Activated CD4-positive, alpha-beta T cell treated with anti-CD3 and anti-CD28 coated beads, Interleukin-2, amount 50 U/mL, for 1 hour (primary cell): ENCODE measurements at regions not wholly inside any gene's neighbourhood (a gene's known extent, or its start where the extent isn't known, plus 50 kb on each side); places are given as distances from the start of the nearest gene placed in this dataset.
"Not testable (repeated sequence)": the region's sequence is repeated elsewhere in the genome, so short reads cannot be mapped to it uniquely, and the experiment has no call there.

Source experiments
- DNase-seq: peaks from one replicate; pipeline ENCODE4 v3.0.0-alpha.2; 2020

DNA sequence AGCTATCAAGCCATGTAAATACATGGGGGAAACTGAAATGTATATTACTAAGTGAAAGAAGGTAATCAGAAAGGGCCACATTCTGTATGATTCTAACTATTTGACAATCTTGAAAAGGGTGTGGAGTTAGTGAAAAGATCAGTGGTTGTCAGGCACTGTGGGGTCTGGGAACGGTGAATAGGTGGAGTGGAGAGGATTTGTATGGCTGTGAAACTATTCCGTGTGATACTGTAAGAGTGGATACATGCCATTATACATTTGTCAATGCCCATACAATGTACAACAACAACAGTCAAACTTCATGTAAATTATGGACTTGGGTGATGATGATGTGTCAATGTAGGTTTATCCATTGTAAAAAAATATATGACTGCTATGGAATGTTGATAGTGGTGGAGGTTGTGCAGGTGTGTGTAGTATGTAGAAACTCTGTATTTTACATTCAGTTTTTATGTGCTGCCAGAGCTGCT lies 1116.2 kb downstream of the SUCLG1 start:
- no peak for DNase-seq

DNA sequence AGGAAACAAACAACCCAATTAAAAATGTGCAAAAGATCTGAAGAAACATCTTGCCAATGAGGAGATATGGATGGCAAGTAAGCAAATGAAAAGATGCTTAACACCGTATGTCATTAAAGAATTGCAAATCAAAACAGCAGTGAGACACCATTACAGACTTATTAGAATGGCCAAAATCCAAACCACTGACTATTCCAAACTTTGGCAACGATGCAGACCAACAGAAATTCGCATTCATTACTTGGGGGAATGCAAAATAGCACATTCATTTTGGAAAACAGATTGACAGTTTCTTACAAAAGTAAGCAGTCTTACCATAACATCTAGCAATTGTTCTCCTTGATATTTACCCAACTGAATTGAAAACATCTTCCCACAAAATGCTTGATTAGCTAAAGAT lies 1118.7 kb downstream of the SUCLG1 start:
- no peak for DNase-seq

DNA sequence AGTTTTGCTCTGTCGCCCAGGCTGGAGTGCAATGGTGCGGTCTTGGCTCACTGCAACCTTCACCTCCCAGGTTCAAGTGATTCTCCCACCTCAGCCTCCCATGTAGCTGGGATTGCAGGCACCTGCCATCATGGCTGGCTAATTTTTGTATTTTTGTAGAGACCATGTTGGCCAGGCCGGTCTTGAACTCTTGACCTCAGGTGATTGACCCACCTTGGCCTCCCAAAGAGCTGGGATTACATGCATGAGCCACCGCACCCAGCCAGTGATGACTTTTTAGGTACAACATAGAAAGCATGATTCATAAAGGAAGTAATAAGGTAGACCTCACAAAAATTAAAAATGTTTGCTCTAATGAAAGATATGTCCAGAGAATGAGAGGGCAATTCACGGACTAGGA lies 1119.1 kb downstream of the SUCLG1 start:
- DNase-seq: not testable (repeated sequence)

DNA sequence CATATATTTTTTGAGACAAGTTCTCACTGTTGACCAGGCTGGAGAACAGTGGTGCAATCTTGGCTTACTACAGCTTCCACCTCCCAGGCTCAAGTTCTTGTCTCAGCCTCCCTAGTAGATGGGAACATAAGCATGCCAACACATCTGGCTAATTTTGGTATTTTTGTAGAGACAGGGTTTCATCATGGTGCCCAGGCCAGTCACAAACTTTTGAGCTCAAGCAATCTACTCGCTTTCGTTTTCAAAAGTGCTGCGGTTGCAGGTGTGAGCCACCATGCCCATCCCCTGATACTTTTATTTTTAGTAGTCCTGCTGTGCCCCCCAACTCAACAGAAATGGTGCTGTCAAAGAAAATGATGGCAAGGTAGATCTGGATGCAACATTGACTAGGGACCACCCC lies 1127.3 kb downstream of the SUCLG1 start:
- no peak for DNase-seq

DNA sequence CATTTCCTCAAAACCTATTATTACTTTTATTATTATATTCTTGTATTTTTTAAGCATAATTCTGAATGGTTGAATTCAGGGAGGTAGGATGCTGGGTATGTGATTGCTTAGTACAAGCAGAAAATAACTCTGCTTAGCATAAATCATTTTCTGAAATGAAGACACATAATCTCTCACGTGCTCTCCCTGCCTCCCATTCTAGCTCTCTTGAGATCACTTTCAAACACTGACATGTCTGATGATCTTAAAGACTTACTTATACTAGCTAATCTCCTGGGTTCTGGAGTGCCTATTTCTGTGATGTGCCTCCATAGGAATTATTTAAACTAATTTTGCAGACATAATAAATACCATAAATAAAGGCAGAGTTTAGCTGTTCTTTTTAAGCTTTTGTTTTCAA lies 1136.0 kb downstream of the SUCLG1 start:
- no peak for DNase-seq

DNA sequence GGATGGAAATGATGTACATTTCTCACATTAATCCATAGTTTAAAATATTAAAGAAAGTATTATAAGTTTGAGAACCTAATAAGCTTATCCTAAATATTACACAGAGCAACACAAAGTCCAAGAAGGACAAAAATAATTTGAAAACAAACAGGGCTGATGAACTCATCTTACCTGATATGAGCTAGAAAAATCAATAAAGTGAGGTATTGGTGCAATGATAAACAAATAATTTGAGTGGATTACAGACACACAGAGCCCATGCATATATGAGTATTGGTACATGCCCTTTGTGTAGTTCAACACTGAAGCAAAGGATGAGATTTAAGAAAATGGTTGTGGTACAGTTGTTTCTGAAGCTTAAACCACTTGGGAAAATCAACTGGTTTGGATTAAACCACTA lies 1139.0 kb downstream of the SUCLG1 start:
- DNase-seq: no peak

DNA sequence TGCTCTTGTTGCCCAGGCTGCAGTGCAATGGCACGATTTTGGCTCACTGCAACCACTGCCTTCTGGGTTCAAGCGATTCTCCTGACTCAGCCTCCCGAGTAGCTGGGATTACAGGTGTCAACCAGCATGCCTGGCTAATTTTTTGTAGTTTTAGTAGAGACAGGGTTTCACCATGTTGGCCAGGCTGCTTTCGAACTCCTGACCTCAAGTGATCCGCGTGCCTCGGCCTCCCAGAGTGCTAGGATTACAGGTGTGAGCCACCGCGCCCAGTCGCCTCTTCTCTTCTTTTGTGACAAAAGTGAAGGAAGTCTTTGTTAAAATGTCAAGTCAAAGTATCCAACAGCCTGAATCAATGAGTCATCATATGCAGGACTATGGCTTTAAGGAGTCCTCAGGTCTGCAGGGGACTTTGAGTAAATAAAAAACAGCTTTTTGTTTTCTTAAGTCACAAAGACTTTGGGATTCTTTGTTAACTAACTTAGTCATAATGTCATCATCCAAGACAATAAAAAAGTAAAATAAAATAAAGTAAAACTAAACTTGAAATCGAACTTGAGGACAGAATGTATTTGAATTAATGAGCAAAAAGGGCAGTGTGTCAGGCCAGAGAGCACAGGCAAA lies 1153.2 kb downstream of the SUCLG1 start:
- DNase-seq: no peak

DNA sequence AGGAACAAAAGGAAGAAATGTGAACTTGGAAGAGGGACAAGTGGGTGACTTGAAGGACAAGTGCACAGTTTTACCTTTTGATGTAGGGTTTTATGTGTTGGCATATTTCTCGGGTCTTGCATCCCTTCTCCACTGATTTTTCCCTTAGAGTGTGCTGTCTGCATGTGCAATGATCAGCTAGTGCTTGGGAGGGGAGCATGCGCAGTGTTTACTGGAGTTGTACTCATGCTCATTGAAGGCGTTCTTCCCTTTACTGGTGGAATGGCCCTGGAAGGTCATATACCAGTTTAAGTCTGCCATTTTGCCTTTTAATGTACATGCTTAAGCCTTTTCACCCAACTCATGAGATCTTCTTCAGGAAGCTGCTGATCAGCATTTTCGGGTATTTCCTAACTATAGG lies 1168.0 kb downstream of the SUCLG1 start:
- no peak for DNase-seq

DNA sequence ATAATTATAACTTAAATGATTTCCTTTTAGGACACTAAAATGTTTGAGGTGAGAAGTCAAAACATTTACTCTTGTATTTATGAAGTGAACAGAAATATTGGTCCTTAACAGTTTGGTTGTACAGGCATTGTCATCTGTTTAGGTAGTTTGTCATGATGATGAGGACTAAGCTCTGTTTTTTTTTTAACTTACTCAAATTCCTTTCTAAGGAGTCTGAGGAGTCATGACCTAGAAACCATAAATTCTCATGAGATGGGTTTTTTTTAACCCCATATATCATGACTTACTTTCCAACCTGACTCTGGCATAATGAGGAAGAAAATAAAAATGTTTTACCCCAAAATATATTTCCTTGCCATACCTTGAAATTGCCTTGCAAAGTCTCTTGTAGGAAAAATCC lies 1176.2 kb downstream of the SUCLG1 start:
- no peak for DNase-seq

DNA sequence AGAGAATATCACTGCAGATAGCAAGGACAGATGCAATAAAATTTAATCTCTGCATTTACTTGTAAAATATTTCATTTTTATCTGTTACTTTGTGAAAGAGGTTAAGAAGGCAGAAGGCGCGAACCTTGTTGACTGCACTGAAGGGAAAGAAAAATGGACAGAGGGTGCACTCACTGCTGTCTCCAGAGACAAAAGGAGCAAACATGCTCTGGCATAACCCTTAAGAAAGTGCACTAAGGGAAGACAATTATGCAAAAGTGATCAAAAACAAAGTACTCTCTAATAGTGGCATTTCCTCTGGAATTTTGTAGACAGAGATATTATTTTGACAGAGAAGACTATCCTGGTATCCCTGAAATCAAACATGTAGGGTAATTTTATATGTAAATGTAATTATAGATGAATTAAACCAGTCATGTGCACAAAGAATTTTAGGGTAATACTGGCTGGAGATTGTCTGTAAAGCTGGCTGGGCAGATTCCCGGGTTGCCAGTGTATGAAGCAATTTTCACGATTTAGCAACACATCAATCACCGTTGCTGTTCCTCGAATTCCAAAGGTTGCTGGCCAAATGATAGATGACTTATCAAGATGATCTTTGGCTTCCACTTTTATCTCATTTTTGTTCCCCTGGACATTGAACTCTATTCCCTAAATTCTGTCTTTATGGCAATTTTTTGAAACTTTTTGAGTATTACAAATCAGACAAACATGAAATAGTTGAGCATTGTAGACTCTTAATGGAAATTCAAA lies 1176.9 kb downstream of the SUCLG1 start:
- no peak for DNase-seq

DNA sequence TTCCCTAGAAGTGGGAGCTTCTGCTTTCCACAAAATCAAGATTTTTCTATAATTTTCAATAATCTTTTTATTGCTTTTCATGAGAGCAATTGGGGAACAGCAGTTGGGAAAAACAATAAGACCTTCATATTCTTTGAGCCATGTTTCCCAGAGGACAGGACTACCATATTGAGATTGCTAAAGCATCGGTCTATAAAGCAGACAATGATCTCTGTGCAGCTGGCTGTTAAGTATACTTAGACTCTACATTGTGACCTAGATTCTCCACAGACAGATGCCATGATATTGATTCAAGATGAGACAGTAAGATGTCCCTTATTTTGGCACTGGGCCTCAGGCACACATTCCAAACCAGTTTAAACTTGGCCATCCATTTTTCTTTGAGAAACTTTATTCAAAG lies 1178.7 kb downstream of the SUCLG1 start:
- no peak for DNase-seq

DNA sequence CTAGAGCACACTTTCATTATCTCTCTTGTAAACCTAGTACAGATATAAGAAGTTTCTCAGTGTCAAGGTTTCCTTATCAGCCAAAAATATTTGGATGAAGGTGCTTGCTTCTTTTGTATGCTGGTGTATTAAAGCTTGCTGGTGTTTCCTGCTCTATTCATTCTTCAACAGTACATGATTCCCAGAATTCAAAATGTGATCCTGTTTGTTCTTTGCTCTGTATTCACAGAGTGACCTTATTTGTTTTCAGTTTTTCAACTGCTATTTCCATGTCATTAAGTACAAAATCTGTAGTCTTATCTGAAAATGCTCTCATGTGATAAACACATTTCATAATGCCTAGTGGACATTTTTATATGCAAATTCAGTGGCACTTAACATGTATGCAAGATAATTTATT lies 1185.8 kb downstream of the SUCLG1 start:
- no peak for DNase-seq

DNA sequence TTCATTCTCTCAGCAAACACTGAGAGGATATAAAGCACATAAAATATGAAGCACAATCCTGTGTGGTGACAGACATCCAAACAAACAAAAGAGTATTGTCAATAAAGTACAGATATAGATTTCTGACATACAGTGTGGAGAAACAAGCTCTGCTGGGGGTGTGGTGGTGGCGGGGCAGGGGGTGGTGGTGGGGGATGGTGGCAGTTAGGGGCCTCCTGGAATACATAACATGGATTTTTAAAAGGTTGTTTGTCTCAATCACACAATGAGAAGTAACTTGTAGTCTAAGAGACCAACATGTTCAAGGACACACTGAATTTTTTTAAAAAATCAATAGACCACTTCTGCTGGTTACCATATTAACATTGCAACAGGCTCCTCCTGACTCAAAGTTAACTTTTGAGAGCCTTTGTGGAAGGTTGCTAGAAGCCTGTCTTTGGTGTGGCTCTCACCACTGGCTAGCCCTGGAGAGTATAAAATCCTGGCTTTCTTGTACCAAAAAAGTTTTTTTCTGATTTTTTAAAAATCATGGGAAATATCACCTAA lies 1197.4 kb downstream of the SUCLG1 start:
- DNase-seq: no peak

DNA sequence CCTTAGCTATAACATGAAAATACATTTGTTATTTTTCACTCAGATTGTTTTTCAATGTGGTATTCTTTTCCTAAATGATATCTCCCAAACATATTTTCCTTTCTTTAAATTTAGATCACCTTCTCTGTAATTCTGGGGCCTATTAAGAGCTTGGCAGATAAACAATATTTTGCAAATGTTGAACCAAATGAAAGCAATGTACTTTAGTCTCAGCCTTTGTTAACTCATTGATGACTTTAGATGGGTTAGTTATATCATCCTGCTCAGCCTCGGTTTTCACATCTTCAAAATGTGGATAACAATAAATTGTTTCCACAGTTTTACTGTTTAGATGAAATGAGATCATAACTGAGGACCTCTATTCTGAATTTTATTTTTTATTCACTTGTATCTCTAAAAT lies 1205.2 kb downstream of the SUCLG1 start:
- DNase-seq: no peak

DNA sequence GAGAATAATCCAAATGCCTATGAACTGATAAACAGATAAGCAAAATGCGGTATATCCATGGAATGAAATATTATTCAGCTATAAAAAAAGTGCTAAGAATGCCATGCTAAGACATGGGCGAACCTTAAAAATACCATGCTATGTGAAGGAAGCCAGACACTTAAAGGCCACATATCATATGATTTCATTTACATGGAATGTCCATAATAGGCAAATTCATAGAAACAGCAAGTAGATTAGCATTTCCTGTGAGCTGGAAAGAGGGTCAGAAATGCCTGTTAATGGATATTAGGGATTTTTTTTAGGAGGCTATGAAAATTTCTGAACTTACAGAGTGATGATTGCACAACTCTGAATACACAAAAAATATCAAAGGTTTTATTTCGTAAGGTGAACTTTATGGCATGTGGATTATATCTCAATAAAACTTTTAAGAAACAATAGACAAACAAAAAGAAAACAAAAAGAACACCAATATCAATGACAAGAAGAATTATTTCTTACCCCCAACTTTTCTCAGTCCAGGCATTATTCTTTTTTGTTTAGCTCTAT lies 1207.7 kb downstream of the SUCLG1 start:
- no peak for DNase-seq

DNA sequence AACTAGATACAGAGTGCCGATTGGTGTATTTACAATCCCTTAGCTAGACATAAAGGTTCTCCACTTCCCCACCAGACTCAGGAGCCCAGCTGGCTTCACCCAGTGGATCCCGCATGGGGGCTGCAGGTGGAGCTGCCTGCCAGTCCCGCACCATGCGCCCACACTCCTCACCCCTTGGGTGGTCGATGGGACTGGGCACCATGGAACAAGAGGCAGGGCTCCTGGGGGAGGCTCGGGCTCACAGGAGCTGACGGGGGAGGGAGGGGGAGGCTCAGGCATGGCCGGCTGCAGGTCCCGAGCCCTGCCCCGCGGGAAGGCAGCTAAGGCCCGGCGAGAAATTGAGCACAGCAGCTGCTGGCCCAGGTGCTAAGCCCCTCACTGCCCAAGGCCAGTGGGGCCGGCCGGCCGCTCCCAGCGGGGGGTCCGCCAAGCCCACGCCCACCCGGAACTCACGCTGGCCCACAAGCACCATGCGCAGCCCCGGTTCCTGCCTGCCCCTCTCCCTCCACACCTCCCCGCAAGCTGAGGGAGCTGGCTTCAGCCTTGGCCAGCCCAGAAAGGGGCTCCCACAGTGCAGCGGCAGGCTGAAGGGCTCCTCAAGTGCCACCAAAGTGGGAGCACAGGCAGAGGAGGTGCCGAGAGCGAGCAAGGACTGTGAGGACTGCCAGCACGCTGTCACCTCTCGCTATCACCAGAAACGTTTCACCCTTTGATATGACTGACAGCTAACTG lies 1213.1 kb downstream of the SUCLG1 start:
- DNase-seq: not testable (repeated sequence)

DNA sequence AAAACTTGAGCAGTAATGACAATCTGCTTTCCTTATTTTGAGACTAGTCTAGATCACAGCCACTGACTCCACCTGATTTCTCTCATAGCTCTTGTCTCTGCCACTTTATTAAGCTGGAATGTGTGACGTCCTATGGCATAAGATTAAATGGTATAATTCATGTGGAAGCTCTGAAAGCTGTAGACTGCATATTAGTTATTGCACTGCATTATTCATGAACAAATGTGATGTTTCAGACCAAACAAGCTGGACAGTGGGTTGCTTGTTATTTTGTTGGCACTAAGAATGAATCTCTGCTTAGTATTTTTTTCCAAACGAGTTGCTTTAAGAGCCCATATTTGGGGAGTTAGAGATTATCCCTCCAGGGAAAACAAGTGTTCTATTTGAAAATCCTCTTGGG lies 1218.5 kb downstream of the SUCLG1 start:
- no peak for DNase-seq

DNA sequence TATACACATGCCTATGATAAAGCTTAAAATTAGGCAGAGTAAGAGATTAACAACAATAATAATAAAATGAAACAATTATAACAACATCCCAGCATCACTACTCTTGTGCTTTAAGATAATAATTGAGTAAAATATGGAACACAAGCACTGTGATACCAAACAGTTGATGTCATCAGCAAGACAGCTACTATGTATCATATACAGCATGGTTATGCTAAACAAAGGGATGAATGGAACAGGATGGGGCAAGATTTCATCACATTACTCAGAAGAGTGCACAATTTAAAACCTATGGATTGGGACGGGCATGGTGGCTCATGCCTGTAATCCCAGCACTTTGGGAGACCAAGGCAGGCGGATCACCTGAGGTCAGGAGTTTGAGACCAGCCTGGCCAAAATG lies 1221.0 kb downstream of the SUCLG1 start:
- DNase-seq: no peak

DNA sequence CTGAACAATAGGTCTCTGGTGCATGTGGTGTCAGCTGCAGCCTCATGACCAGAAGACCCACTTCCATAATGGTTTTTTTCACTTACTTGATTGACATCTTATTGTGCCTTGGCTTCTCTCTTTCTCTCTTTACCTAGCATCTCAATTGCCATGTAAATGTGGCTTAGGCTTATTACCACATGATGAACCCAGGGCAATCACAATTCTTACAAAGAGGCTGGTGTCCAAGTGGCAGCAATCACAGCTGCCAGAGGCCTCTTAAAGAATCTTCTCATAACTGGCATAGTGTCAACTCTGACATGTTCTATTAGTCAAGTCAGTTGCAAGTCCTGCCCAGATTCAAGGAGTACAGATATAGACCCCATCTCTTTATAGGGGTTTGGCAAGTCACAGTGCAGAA lies 1224.8 kb downstream of the SUCLG1 start:
- no peak for DNase-seq

DNA sequence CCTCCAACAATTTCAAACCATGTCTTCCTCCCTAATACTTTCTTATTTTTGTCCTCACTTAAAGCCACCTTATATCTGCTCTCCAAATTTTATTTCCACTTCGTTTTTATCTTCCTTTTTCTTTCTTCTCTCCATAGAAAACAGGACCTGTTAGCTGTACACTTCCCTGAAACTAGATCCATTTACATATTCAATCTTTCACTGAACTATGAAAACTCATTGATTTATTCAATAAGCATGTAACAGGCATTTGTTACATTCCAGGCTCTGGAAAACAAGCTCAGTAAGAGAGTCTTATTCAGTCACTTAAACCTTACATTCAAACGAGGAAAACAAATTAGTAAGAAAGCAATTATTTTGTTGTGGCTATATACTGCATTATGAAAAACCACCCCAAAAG lies 1225.3 kb downstream of the SUCLG1 start:
- DNase-seq: no peak

DNA sequence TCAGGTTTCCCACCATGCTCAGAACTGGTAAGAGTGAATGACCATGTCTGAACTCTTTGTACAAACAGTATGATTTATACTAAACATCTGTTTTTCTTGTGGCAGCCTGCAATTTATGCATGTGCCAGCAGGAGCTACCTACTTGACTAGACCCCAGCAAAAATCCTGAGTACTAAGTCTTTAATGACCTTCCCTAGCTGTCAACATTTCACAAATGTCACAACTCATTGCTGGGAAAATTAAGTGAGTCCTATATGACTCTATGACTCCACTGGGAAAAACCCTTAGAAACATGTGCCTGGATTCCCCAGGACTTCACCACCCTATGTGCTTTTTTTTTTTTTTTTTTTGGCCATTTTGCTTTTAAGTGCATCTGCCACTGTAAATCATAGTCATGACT lies 1225.8 kb downstream of the SUCLG1 start:
- no peak for DNase-seq

DNA sequence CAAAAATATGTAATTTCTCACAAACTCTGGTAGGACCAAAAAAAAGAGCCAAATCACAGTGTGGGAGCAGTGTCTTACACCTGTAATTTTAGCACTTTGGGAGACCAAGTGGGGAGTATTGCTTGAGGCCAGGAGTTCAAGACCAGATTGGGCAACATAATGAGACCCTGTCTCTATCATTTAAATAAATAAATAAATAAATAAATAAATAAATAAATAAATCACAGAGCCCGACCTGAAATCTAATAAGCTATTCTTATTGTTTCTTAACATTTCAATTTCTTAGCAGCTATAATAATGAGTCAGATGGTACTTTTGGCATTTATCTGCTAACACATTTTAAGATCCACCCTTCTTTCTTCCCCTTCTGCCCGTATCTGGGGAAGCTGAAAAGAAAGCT lies 1229.6 kb downstream of the SUCLG1 start:
- no peak for DNase-seq

DNA sequence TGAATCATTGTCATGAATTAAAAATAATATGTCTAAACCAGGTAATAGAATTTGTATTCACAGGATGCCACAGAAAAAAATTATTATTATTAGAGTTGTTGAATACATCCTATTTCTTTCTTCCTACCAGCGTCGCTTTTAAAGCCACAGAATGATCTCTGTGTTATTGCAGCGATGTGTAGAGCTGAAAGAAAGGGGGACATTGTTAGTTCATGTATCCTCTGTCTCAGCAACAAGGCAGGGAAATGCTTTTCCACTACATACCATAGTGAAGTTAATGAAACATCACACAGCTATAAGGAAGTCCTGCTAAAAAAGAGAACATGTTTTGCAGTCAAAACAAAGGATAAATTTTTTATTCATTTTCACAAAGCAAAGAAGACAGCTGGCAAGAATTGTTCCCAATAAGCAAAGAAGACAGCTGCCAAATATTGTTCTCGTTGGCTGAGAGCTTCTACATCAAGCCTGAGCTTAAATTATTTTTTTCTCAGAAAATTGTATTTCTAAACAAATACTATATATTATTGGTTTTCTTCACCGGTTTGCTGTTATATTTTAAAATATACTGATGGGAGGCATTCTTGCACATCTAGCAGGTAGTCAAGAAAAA lies 1234.4 kb downstream of the SUCLG1 start:
- DNase-seq: no peak
